CD14-positive monocyte (primary cell): ENCODE measurements at regions not wholly inside any gene's neighbourhood (a gene's known extent, or its start where the extent isn't known, plus 50 kb on each side); places are given as distances from the start of the nearest gene placed in this dataset.
A peak's percentile ranks its signal among the peaks of the same experiment; 100 is the strongest.

Experiments used
- DNase-seq, 3 donors: peaks; one replicate each; pipeline ENCODE4 v3.0.0-alpha.2; 2011 to 2022
- H2AFZ ChIP-seq: 2 replicates; pipeline ENCODE4 v1.6.0; 2012; ENCODE audit warnings: mild to moderate bottlenecking, low read depth, low read length, inconsistent platforms; ENCODE audit not compliant: insufficient read depth, poor library complexity, severe bottlenecking
- H3K27ac ChIP-seq, 2 donors: 1 replicate in 1 of 2; 2 replicates in 1 of 2; pipeline ENCODE4 v1.5.1; 2012 to 2013; ENCODE audit warnings: low read length in 2 of 2, control low read depth in 1 of 2, inconsistent platforms in 1 of 2, low read depth in 1 of 2, mild to moderate bottlenecking in 1 of 2
- H3K27me3 ChIP-seq, 2 donors: one replicate each; pipeline versions ENCODE4 v1.6.0 to v1.6.1; 2011 to 2013; ENCODE audit warnings: low read length in 2 of 2; ENCODE audit not compliant: control insufficient read depth in 2 of 2, insufficient read depth in 2 of 2
- H3K36me3 ChIP-seq, 2 donors: replicated peaks in 1 of 2; 1 replicate in 1 of 2; 2 replicates in 1 of 2; pipeline versions ENCODE4 v1.5.1 to v1.6.1; 2012 to 2013; ENCODE audit warnings: low read length in 2 of 2, control low read depth in 1 of 2, inconsistent platforms in 1 of 2, mild to moderate bottlenecking in 1 of 2; ENCODE audit not compliant: insufficient read depth in 2 of 2, control insufficient read depth in 1 of 2
- H3K4me1 ChIP-seq, 2 donors: 1 replicate in 1 of 2; 2 replicates in 1 of 2; pipeline versions ENCODE4 v1.5.1 to v1.6.1; 2012 to 2013; ENCODE audit warnings: low read length in 2 of 2, control low read depth in 1 of 2, inconsistent platforms in 1 of 2, mild to moderate bottlenecking in 1 of 2, moderate library complexity in 1 of 2; ENCODE audit not compliant: insufficient read depth in 2 of 2, control insufficient read depth in 1 of 2
- H3K4me2 ChIP-seq: replicated peaks from 2 replicates; pipeline ENCODE3; 2012; ENCODE audit warnings: low read length, moderate library complexity, mild to moderate bottlenecking; ENCODE audit not compliant: poor library complexity, severe bottlenecking; ENCODE audit errors: extremely low read depth
- H3K4me3 ChIP-seq, 3 experiments: fragments of 200-600 bp in 1 of 3; sonication (generic) in 1 of 3; replicated peaks in 1 of 3; 1 replicate in 2 of 3; 2 replicates in 1 of 3; pipeline ENCODE4 v1.5.1; 2011 to 2013; ENCODE audit warnings: low read length in 3 of 3, mild to moderate bottlenecking in 3 of 3, control low read depth in 2 of 3, low read depth in 2 of 3, inconsistent platforms in 1 of 3, moderate library complexity in 1 of 3
- H3K79me2 ChIP-seq: 2 replicates; pipeline ENCODE4 v1.6.0; 2012; ENCODE audit warnings: mild to moderate bottlenecking, control low read depth, inconsistent platforms, low read length, moderate library complexity; ENCODE audit not compliant: insufficient read depth
- H3K9ac ChIP-seq: 2 replicates; pipeline ENCODE4 v1.6.0; 2017; ENCODE audit warnings: low read length, mild to moderate bottlenecking; ENCODE audit not compliant: insufficient read depth, poor library complexity, severe bottlenecking
- H3K9me3 ChIP-seq, 2 donors: replicated peaks in 1 of 2; 1 replicate in 1 of 2; 2 replicates in 1 of 2; pipeline versions ENCODE4 v1.5.1 to v1.6.1; 2012 to 2013; ENCODE audit warnings: low read length in 2 of 2, control low read depth in 1 of 2; ENCODE audit not compliant: control insufficient read depth in 1 of 2, insufficient read depth in 1 of 2
- H4K20me1 ChIP-seq: 2 replicates; pipeline ENCODE4 v1.6.0; 2012; ENCODE audit warnings: mild to moderate bottlenecking, low read length, control low read depth, moderate library complexity; ENCODE audit not compliant: insufficient read depth
- H3K27ac Mint-ChIP-seq, 7 donors: one replicate each; pipeline ENCODE4 v1.8.0; 2020; ENCODE audit warnings: mild to moderate bottlenecking in 7 of 7, mixed read lengths in 7 of 7, moderate library complexity in 6 of 7, inconsistent platforms in 2 of 7
- H3K27me3 Mint-ChIP-seq, 3 donors: one replicate each; pipeline ENCODE4 v1.8.0; 2021 to 2022; ENCODE audit warnings: low read depth in 3 of 3, mild to moderate bottlenecking in 3 of 3, mixed read lengths in 3 of 3, moderate library complexity in 3 of 3, inconsistent platforms in 1 of 3
- H3K36me3 Mint-ChIP-seq, 2 donors: one replicate each; pipeline ENCODE4 v1.8.0; 2020; ENCODE audit warnings: mixed read lengths in 2 of 2, inconsistent platforms in 1 of 2, mild to moderate bottlenecking in 1 of 2
- H3K4me1 Mint-ChIP-seq: one replicate; pipeline ENCODE4 v1.8.0; 2020; ENCODE audit warnings: mild to moderate bottlenecking, mixed read lengths
- H3K4me3 Mint-ChIP-seq, 2 donors: one replicate each; pipeline ENCODE4 v1.8.0; 2020; ENCODE audit warnings: mild to moderate bottlenecking in 2 of 2, mixed read lengths in 2 of 2, moderate library complexity in 1 of 2
- H3K9me3 Mint-ChIP-seq, 7 donors: one replicate each; pipeline ENCODE4 v1.8.0; 2020 to 2022; ENCODE audit warnings: mixed read lengths in 7 of 7, mild to moderate bottlenecking in 6 of 7, moderate library complexity in 6 of 7, inconsistent platforms in 2 of 7
- whole genome bisulfite sequencing: methylation state at CpG from one replicate; pipeline ENCODE4 v1.1.5; 2013; ENCODE audit warnings: missing lambda C conversion rate; ENCODE audit not compliant: insufficient coverage; 5-methylcytosine and 5-hydroxymethylcytosine counted together
- intact Hi-C, 2 donors: fragments of 100-400 bp; cut with micrococcal nuclease; formaldehyde crosslinking; loops; one replicate each; pipeline versions ENCODE4 v1.15.0 to v1.15.1; 2023
- TF ChIP-seq, protein P1 (sequence below): fragments of 200-600 bp; IDR thresholded peaks from one replicate; pipeline ENCODE4 v1.8.0; 2022; ENCODE audit warnings: antibody characterized with exemption, mild to moderate bottlenecking

DNA sequence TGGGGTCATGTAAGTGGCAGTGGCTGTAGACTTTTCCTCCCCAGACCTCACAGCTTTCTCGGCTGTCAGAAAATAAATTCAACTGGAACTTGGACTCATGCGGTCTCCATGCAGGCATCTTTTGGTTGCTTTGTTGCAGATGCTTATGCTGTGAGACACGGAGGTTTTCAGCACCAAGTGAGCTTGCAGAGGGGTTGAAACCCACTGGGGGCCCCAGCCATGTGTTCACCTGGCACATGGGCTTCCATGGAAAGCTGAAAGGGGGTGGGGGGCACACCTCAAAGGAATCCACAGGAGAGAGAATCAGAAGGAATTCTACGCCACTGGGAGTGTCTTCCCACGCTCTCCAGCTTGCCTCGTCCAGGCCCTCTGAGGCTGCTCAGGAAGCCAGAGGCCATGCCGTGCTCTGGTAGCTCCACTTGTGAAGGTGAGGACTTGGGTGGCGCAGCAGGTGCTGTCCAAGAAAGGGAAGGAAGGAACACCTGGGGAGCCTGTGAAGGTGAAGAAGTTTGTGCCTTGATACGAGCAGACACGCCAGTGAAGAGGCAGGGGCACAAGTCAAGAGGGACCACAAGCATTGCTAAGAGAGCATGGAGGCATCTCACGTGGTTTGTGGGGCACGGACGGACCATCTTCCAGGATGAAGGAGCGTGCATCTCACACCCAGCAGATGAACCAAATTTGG, 134.3 kb upstream of the PMEPA1 start:
- Histone ChIP-seq H3K9ac (no peak overlapping the region), H3K9me3 (no peaks in the 10 kb centered on the region), H3K4me2 (no peak overlapping the region), H4K20me1 (no peaks in the 10 kb centered on the region), H3K79me2 (no peaks in the 10 kb centered on the region), H3K36me3 (no peaks in the 10 kb centered on the region), H3K4me3 (no peak overlapping the region), H3K27me3 (no peaks in the 10 kb centered on the region), H3K27ac (no peak overlapping the region), H3K4me1 (no peaks in the 10 kb centered on the region), H2AFZ (no peak overlapping the region)
- no peaks in the 10 kb centered on the region for H3K9me3 Mint-ChIP-seq
- peak overlapping the region in 2 of 7 donors; percentile 13 to 17 for H3K27ac Mint-ChIP-seq
- TF ChIP-seq, protein P1, sequence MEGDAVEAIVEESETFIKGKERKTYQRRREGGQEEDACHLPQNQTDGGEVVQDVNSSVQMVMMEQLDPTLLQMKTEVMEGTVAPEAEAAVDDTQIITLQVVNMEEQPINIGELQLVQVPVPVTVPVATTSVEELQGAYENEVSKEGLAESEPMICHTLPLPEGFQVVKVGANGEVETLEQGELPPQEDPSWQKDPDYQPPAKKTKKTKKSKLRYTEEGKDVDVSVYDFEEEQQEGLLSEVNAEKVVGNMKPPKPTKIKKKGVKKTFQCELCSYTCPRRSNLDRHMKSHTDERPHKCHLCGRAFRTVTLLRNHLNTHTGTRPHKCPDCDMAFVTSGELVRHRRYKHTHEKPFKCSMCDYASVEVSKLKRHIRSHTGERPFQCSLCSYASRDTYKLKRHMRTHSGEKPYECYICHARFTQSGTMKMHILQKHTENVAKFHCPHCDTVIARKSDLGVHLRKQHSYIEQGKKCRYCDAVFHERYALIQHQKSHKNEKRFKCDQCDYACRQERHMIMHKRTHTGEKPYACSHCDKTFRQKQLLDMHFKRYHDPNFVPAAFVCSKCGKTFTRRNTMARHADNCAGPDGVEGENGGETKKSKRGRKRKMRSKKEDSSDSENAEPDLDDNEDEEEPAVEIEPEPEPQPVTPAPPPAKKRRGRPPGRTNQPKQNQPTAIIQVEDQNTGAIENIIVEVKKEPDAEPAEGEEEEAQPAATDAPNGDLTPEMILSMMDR, result no peak
- 91% methylated on average over 10 of the region's 14 CpGs for WGBS
- no peaks in the 10 kb centered on the region for H3K36me3 Mint-ChIP-seq
- peaks cover 4 to 7% (median 5%) of the 10 kb centered on the region in 3 donors for H3K27me3 Mint-ChIP-seq
- no peaks in the 10 kb centered on the region for H3K4me1 Mint-ChIP-seq
- no peak overlapping the region for H3K4me3 Mint-ChIP-seq
- no peak for DNase-seq
- intact Hi-C loops, result no loop called here

DNA sequence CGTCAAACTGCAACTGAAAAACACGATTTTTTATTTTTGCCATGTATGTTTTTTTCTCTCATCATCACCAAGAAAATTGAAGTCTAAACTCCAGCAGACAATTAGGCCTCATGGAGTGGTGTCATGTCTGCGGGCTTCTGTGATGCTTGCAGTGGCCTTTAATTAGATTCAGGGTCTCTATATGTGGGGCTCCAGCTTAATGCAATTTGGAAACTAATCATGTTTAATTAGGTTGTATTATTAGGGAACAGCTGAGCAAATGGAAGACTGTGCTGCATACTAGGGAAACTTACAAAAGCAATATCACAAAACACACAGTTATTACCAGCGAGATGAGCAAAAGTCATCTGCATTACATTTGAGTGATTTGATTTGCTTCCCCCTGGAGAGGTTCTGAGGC, 132.9 kb upstream of the PMEPA1 start:
- no peaks in the 10 kb centered on the region for H3K4me1 Mint-ChIP-seq
- Histone ChIP-seq H3K9ac (no peak overlapping the region), H2AFZ (no peak overlapping the region), H4K20me1 (no peaks in the 10 kb centered on the region), H3K27ac (no peak overlapping the region), H3K79me2 (no peaks in the 10 kb centered on the region), H3K9me3 (no peaks in the 10 kb centered on the region), H3K4me3 (no peak overlapping the region), H3K4me2 (no peak overlapping the region), H3K36me3 (no peaks in the 10 kb centered on the region), H3K27me3 (no peaks in the 10 kb centered on the region), H3K4me1 (no peaks in the 10 kb centered on the region)
- no peaks in the 10 kb centered on the region for H3K36me3 Mint-ChIP-seq
- H3K27me3 Mint-ChIP-seq, result peaks cover 2 to 5% (median 4%) of the 10 kb centered on the region in 3 donors
- intact Hi-C loops, result no loop called here
- H3K9me3 Mint-ChIP-seq, result no peaks in the 10 kb centered on the region
- H3K4me3 Mint-ChIP-seq, result no peak overlapping the region
- WGBS, result no CpG with 5 or more reads among the region's 4 CpGs
- TF ChIP-seq, protein P1, result no peak
- DNase-seq, result no peak
- no peak overlapping the region for H3K27ac Mint-ChIP-seq
